Keratinocyte (primary cell): ENCODE measurements at regions not wholly inside any gene's neighbourhood (a gene's known extent, or its start where the extent isn't known, plus 50 kb on each side); places are given as distances from the start of the nearest gene placed in this dataset.
"Not testable (repeated sequence)": the region's sequence is repeated elsewhere in the genome, so short reads cannot be mapped to it uniquely, and the experiment has no call there.

ENCODE experiments used
- DNase-seq: peaks from one replicate; pipeline ENCODE4 v3.0.0-alpha.2; 2011; ENCODE audit warnings: low read depth, missing footprints, low spot score
- FAIRE-seq: peaks from 2 replicates; lab custom pipeline; 2011; peaks lifted over from hg19 to GRCh38; lab: Jason Lieb, UNC
- H2AFZ ChIP-seq: 2 replicates; pipeline ENCODE4 v1.6.0; 2012; ENCODE audit warnings: low read length, control low read depth, inconsistent platforms; ENCODE audit not compliant: control insufficient read depth
- H3K27ac ChIP-seq: 2 replicates; pipeline ENCODE4 v1.5.1; 2011; ENCODE audit warnings: low read length; ENCODE audit not compliant: control insufficient read depth, insufficient read depth
- H3K27me3 ChIP-seq: 3 replicates; pipeline ENCODE4 v1.6.0; 2011; ENCODE audit warnings: low read length; ENCODE audit not compliant: control insufficient read depth, insufficient read depth; ENCODE audit errors: extremely low read depth
- H3K36me3 ChIP-seq, 2 experiments: 2 replicates in 1 of 2; 3 replicates in 1 of 2; pipeline ENCODE4 v1.5.1; 2011; ENCODE audit warnings: low read length in 2 of 2, mild to moderate bottlenecking in 1 of 2; ENCODE audit not compliant: control insufficient read depth in 2 of 2, insufficient read depth in 2 of 2; ENCODE audit errors: extremely low read depth in 1 of 2
- H3K4me1 ChIP-seq: 3 replicates; pipeline ENCODE4 v1.5.1; 2011; ENCODE audit warnings: low read length; ENCODE audit not compliant: control insufficient read depth, insufficient read depth; ENCODE audit errors: extremely low read depth
- H3K4me2 ChIP-seq: 3 replicates; pipeline ENCODE4 v1.6.0; 2011; ENCODE audit warnings: low read depth, low read length; ENCODE audit not compliant: control insufficient read depth, insufficient read depth; ENCODE audit errors: extremely low read depth
- H3K4me3 ChIP-seq, 3 experiments: fragments of 200-600 bp in 1 of 3; sonication (generic) in 1 of 3; 2 replicates in 2 of 3; 3 replicates in 1 of 3; pipeline ENCODE4 v1.5.1; 2011 to 2016; ENCODE audit warnings: low read length in 3 of 3, mild to moderate bottlenecking in 3 of 3, control low read depth in 2 of 3, inconsistent platforms in 1 of 3, low read depth in 1 of 3, mixed read lengths in 1 of 3, mixed run types in 1 of 3, moderate library complexity in 1 of 3; ENCODE audit not compliant: control insufficient read depth in 2 of 3, insufficient read depth in 2 of 3; ENCODE audit errors: extremely low read depth in 1 of 3
- H3K79me2 ChIP-seq: 2 replicates; pipeline ENCODE4 v1.6.0; 2012; ENCODE audit warnings: low read length; ENCODE audit not compliant: control insufficient read depth, insufficient read depth
- H3K9ac ChIP-seq: 3 replicates; pipeline ENCODE4 v1.6.0; 2011; ENCODE audit warnings: low read length; ENCODE audit not compliant: control insufficient read depth, insufficient read depth; ENCODE audit errors: extremely low read depth
- H3K9me1 ChIP-seq: 3 replicates; pipeline ENCODE4 v1.6.0; 2011; ENCODE audit warnings: low read length; ENCODE audit not compliant: control insufficient read depth, insufficient read depth; ENCODE audit errors: extremely low read depth
- H3K9me3 ChIP-seq: 2 replicates; pipeline ENCODE4 v1.5.1; 2012; ENCODE audit warnings: low read depth, low read length; ENCODE audit not compliant: control insufficient read depth
- H4K20me1 ChIP-seq: 3 replicates; pipeline ENCODE4 v1.6.0; 2011; ENCODE audit warnings: low read length; ENCODE audit not compliant: control insufficient read depth, insufficient read depth; ENCODE audit errors: extremely low read depth
- CTCF ChIP-seq, 3 experiments: IDR thresholded peaks in 1 of 3; conservative IDR thresholded peaks in 1 of 3; optimal IDR thresholded peaks in 1 of 3; 2 replicates in 2 of 3; 3 replicates in 1 of 3; pipeline versions ENCODE3 to v1.5.1; 2011; ENCODE audit warnings: low read length in 3 of 3, mild to moderate bottlenecking in 3 of 3, moderate library complexity in 2 of 3, control low read depth in 1 of 3, inconsistent platforms in 1 of 3; ENCODE audit not compliant: insufficient read depth in 2 of 3; ENCODE audit errors: extremely low read depth in 1 of 3
- EZH2 ChIP-seq: IDR thresholded peaks from one replicate; pipeline ENCODE4 v1.6.1; 2012; ENCODE audit warnings: inconsistent platforms, mild to moderate bottlenecking, low read length, moderate library complexity
- dilution Hi-C: fragments of 300-500 bp; cut with MboI; formaldehyde crosslinking; loops from one replicate; pipeline ENCODE4 v1.7.0; 2020; ENCODE audit warnings: low sequenced_read_pairs; ENCODE audit not compliant: extremely low pct_ligation_motif_present

GRCh38 chr5:159681661-159682060 lies 234.6 kb upstream of the ADRA1B start:
- Histone ChIP-seq H3K36me3 (no peaks in the 10 kb centered on the region), H3K9me3 (peaks cover 9% of the 10 kb centered on the region), H3K9me1 (no peaks in the 10 kb centered on the region), H3K4me3 (no peak overlapping the region), H2AFZ (no peak overlapping the region), H3K9ac (no peak overlapping the region), H3K4me2 (no peak overlapping the region), H3K4me1 (no peaks in the 10 kb centered on the region), H3K27me3 (no peaks in the 10 kb centered on the region), H4K20me1 (no peaks in the 10 kb centered on the region), H3K27ac (no peak overlapping the region), H3K79me2 (no peaks in the 10 kb centered on the region)
- FAIRE-seq, result no peak
- DNase-seq, result no peak
- dilution Hi-C loops, result no loop called here
- no peak for TF ChIP-seq EZH2
- no peak for TF ChIP-seq CTCF (optimal IDR thresholded peaks at IDR 0.05 in 1 of 3, IDR thresholded peaks at IDR 0.05 in 1 of 3, conservative IDR thresholded peaks at IDR 0.05 in 1 of 3; ENCODE audit: extremely low read depth in 1 of 3, insufficient read depth in 2 of 3, low read length in 3 of 3)

GRCh38 chr5:159682623-159683022 lies 233.7 kb upstream of the ADRA1B start:
- H3K36me3 ChIP-seq, result no peaks in the 10 kb centered on the region
- no peak overlapping the region for H2AFZ ChIP-seq
- H3K79me2 ChIP-seq, result no peaks in the 10 kb centered on the region
- no peaks in the 10 kb centered on the region for H3K27me3 ChIP-seq
- TF ChIP-seq CTCF (optimal IDR thresholded peaks at IDR 0.05 in 1 of 3, IDR thresholded peaks at IDR 0.05 in 1 of 3, conservative IDR thresholded peaks at IDR 0.05 in 1 of 3; ENCODE audit: extremely low read depth in 1 of 3, insufficient read depth in 2 of 3, low read length in 3 of 3), result no peak
- no peak for TF ChIP-seq EZH2
- H3K9me1 ChIP-seq, result no peaks in the 10 kb centered on the region
- no peaks in the 10 kb centered on the region for H3K4me1 ChIP-seq
- FAIRE-seq (no peak), DNase-seq (no peak)
- no peak overlapping the region for H3K4me2 ChIP-seq
- H3K27ac ChIP-seq, result no peak overlapping the region
- H3K9ac ChIP-seq, result no peak overlapping the region
- no peaks in the 10 kb centered on the region for H4K20me1 ChIP-seq
- H3K4me3 ChIP-seq, result no peak overlapping the region
- dilution Hi-C loops, result no loop called here
- peaks cover 9% of the 10 kb centered on the region for H3K9me3 ChIP-seq

GRCh38 chr5:159687892-159688291 lies 228.4 kb upstream of the ADRA1B start:
- DNase-seq, H3K27me3 ChIP-seq, H3K9me1 ChIP-seq, H3K9ac ChIP-seq, dilution Hi-C loops, H3K79me2 ChIP-seq, H3K4me2 ChIP-seq, H3K27ac ChIP-seq, H3K4me3 ChIP-seq, H4K20me1 ChIP-seq, H3K4me1 ChIP-seq, FAIRE-seq, H3K9me3 ChIP-seq, H3K36me3 ChIP-seq, H2AFZ ChIP-seq: not testable (repeated sequence)
